ENCODE measurements at regions not wholly inside any gene's neighbourhood (a gene's known extent, or its start where the extent isn't known, plus 50 kb on each side); places are given as distances from the start of the nearest gene placed in this dataset.

DNA sequence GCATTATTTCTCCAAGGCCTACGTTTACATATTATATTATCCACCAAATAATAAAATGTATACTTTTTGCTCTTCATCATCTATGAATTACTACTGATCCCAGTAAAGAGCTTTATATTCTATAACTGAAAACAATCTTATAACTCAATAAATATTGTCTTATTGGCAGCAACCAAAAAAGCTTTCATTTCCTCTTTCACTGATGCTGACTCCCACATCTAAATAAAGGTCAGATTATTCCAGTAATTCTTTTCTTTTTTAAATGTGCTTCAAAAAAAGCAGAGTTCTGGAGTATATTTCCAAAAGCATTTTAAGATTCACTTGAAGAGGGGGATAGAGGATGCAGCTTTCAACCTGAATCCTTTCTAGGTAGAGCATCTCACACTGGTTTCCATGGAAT lies 75.3 kb upstream of the NR4A3 start:
- Histone ChIP-seq H3K4me1 (ENCODE audit: control insufficient read depth in 3 of 3, insufficient read depth in 3 of 3, low read length in 3 of 3) (peaks cover 0 to 2% (median 0%) of the 10 kb centered on the region in 3 donors), H3K4me3 (ENCODE audit: low read length in 3 of 3) (no peak overlapping the region), H3K36me3 (ENCODE audit: control insufficient read depth in 3 of 3, insufficient read depth in 3 of 3, low read length in 3 of 3) (no peaks in the 10 kb centered on the region), H3K27ac (ENCODE audit: low read depth, low read length) (no peak overlapping the region), H3K27me3 (ENCODE audit: control insufficient read depth in 3 of 3, insufficient read depth in 3 of 3, low read length in 3 of 3) (peaks cover 0 to 2% (median 0%) of the 10 kb centered on the region in 3 donors), H3K9ac (ENCODE audit: low read depth in 1 of 3, low read length in 3 of 3) (no peak overlapping the region), H3K9me3 (ENCODE audit: control insufficient read depth in 3 of 3, low read length in 3 of 3) (no peaks in the 10 kb centered on the region)

GRCh38 chr9:99748266-99748665 lies 73.4 kb upstream of the NR4A3 start:
- peaks cover 0 to 2% (median 0%) of the 10 kb centered on the region in 3 donors for H3K27me3 ChIP-seq (ENCODE audit: control insufficient read depth in 3 of 3, insufficient read depth in 3 of 3, low read length in 3 of 3)
- peaks cover 0 to 2% (median 0%) of the 10 kb centered on the region in 3 donors for H3K4me1 ChIP-seq (ENCODE audit: control insufficient read depth in 3 of 3, insufficient read depth in 3 of 3, low read length in 3 of 3)
- no peak overlapping the region for H3K4me3 ChIP-seq (ENCODE audit: low read length in 3 of 3)
- H3K27ac ChIP-seq (ENCODE audit: low read depth, low read length) = no peak overlapping the region
- H3K9ac ChIP-seq (ENCODE audit: low read depth in 1 of 3, low read length in 3 of 3) = no peak overlapping the region
- H3K9me3 ChIP-seq (ENCODE audit: control insufficient read depth in 3 of 3, low read length in 3 of 3) = no peaks in the 10 kb centered on the region
- no peaks in the 10 kb centered on the region for H3K36me3 ChIP-seq (ENCODE audit: control insufficient read depth in 3 of 3, insufficient read depth in 3 of 3, low read length in 3 of 3)

DNA sequence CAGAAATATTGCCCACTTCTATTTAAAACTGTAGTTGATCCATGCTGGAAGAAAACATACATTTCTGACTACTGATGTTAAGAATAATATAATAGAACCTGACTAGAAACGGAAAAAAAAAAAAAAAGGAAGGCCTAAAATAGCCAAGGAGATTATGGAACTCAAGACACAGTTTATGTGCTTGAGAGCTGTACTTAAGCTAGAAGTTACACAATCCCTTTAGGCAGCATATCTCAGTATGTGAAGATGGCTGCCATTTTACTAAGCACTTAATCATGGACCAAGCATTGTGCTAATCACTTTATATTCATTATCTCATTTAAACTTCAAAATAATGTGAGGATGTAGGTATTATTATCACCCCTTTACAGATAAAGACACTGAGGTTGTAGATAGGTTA lies 73.0 kb upstream of the NR4A3 start:
- Histone ChIP-seq H3K27ac (ENCODE audit: low read depth, low read length) (no peak overlapping the region), H3K27me3 (ENCODE audit: control insufficient read depth in 3 of 3, insufficient read depth in 3 of 3, low read length in 3 of 3) (peaks cover 0 to 2% (median 0%) of the 10 kb centered on the region in 3 donors), H3K9me3 (ENCODE audit: control insufficient read depth in 3 of 3, low read length in 3 of 3) (no peaks in the 10 kb centered on the region), H3K4me1 (ENCODE audit: control insufficient read depth in 3 of 3, insufficient read depth in 3 of 3, low read length in 3 of 3) (peaks cover 0 to 2% (median 0%) of the 10 kb centered on the region in 3 donors), H3K9ac (ENCODE audit: low read depth in 1 of 3, low read length in 3 of 3) (no peak overlapping the region), H3K36me3 (ENCODE audit: control insufficient read depth in 3 of 3, insufficient read depth in 3 of 3, low read length in 3 of 3) (no peaks in the 10 kb centered on the region), H3K4me3 (ENCODE audit: low read length in 3 of 3) (no peak overlapping the region)

GRCh38 chr9:99749641-99750040 lies 72.0 kb upstream of the NR4A3 start:
- no peak overlapping the region for H3K4me3 ChIP-seq (ENCODE audit: low read length in 3 of 3)
- H3K27me3 ChIP-seq (ENCODE audit: control insufficient read depth in 3 of 3, insufficient read depth in 3 of 3, low read length in 3 of 3) = no peaks in the 10 kb centered on the region
- no peaks in the 10 kb centered on the region for H3K9me3 ChIP-seq (ENCODE audit: control insufficient read depth in 3 of 3, low read length in 3 of 3)
- H3K36me3 ChIP-seq (ENCODE audit: control insufficient read depth in 3 of 3, insufficient read depth in 3 of 3, low read length in 3 of 3) = no peaks in the 10 kb centered on the region
- no peak overlapping the region for H3K27ac ChIP-seq (ENCODE audit: low read depth, low read length)
- H3K9ac ChIP-seq (ENCODE audit: low read depth in 1 of 3, low read length in 3 of 3) = no peak overlapping the region
- H3K4me1 ChIP-seq (ENCODE audit: control insufficient read depth in 3 of 3, insufficient read depth in 3 of 3, low read length in 3 of 3) = peaks cover 0 to 2% (median 0%) of the 10 kb centered on the region in 3 donors

DNA sequence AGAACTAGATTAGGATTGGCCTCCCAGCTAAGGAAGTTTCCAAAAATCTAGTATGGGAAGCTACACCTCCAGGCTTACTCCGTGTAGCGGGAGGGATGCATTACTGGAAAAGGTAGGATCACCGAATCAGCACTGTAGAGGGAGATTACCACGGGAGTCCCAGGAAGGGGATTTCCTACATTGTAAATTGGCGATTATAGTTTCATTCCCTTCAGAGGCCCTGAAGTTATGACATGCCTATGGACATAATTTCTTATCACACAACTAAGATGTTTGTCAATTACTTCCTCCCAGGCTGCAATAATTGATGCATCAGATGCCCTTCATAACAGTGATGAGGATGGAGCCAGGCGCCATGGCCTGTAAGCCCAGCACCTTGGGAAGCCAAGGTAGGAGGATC lies 71.2 kb upstream of the NR4A3 start:
- H3K27me3 ChIP-seq (ENCODE audit: control insufficient read depth in 3 of 3, insufficient read depth in 3 of 3, low read length in 3 of 3) = no peaks in the 10 kb centered on the region
- H3K9me3 ChIP-seq (ENCODE audit: control insufficient read depth in 3 of 3, low read length in 3 of 3) = no peaks in the 10 kb centered on the region
- no peak overlapping the region for H3K9ac ChIP-seq (ENCODE audit: low read depth in 1 of 3, low read length in 3 of 3)
- no peak overlapping the region for H3K27ac ChIP-seq (ENCODE audit: low read depth, low read length)
- no peaks in the 10 kb centered on the region for H3K36me3 ChIP-seq (ENCODE audit: control insufficient read depth in 3 of 3, insufficient read depth in 3 of 3, low read length in 3 of 3)
- H3K4me3 ChIP-seq (ENCODE audit: low read length in 3 of 3) = no peak overlapping the region
- H3K4me1 ChIP-seq (ENCODE audit: control insufficient read depth in 3 of 3, insufficient read depth in 3 of 3, low read length in 3 of 3) = peaks cover 0 to 2% (median 0%) of the 10 kb centered on the region in 3 donors

DNA sequence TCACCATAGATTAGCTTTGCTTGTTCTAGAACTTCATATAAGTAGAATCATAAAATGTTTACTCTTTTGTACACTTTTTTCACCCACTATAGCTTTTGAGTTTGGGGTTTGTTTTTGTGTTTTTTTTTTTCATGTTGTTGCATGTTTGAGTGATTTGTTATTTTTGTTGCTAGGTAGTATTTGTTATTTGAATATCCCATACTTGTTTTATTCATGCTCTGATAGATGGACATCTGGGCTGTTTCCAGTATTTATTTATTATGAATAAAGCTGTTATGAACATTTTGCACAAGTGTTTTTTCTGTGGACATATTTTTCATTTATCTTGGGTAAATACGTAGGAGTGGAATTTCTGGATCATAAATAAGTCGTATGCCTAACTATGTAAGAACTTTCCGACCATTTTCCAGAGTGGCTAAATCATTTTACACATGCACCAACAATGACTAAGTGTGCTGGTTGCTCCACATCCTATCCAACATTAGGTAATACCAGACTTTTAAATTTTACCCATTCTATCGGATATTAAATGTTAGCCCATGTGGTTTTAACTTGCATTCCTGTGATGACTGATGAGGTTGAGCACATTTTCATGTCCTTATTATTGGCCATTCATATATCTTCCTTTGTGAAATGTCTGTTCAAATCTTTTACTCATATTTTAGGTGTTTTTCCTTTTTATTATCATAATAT lies 69.1 kb upstream of the NR4A3 start:
- no peak overlapping the region for H3K4me3 ChIP-seq (ENCODE audit: low read length in 3 of 3)
- no peaks in the 10 kb centered on the region for H3K9me3 ChIP-seq (ENCODE audit: control insufficient read depth in 3 of 3, low read length in 3 of 3)
- H3K27ac ChIP-seq (ENCODE audit: low read depth, low read length) = no peak overlapping the region
- no peaks in the 10 kb centered on the region for H3K36me3 ChIP-seq (ENCODE audit: control insufficient read depth in 3 of 3, insufficient read depth in 3 of 3, low read length in 3 of 3)
- H3K9ac ChIP-seq (ENCODE audit: low read depth in 1 of 3, low read length in 3 of 3) = no peak overlapping the region
- H3K27me3 ChIP-seq (ENCODE audit: control insufficient read depth in 3 of 3, insufficient read depth in 3 of 3, low read length in 3 of 3) = no peaks in the 10 kb centered on the region
- H3K4me1 ChIP-seq (ENCODE audit: control insufficient read depth in 3 of 3, insufficient read depth in 3 of 3, low read length in 3 of 3) = peaks cover 0 to 2% (median 0%) of the 10 kb centered on the region in 3 donors

- H3K9ac ChIP-seq (ENCODE audit: low read depth in 1 of 3, low read length in 3 of 3) = no peak overlapping the region
- H3K9me3 ChIP-seq (ENCODE audit: control insufficient read depth in 3 of 3, low read length in 3 of 3) = no peaks in the 10 kb centered on the region
- no peaks in the 10 kb centered on the region for H3K36me3 ChIP-seq (ENCODE audit: control insufficient read depth in 3 of 3, insufficient read depth in 3 of 3, low read length in 3 of 3)
- H3K27me3 ChIP-seq (ENCODE audit: control insufficient read depth in 3 of 3, insufficient read depth in 3 of 3, low read length in 3 of 3) = no peaks in the 10 kb centered on the region
- no peak overlapping the region for H3K27ac ChIP-seq (ENCODE audit: low read depth, low read length)
- H3K4me3 ChIP-seq (ENCODE audit: low read length in 3 of 3) = no peak overlapping the region
- peaks cover 0 to 2% (median 0%) of the 10 kb centered on the region in 3 donors for H3K4me1 ChIP-seq (ENCODE audit: control insufficient read depth in 3 of 3, insufficient read depth in 3 of 3, low read length in 3 of 3)
Observed at GRCh38 chr9:99753436-99753835, 68.2 kb upstream of the NR4A3 start.

- Histone ChIP-seq H3K36me3 (ENCODE audit: control insufficient read depth in 3 of 3, insufficient read depth in 3 of 3, low read length in 3 of 3) (no peaks in the 10 kb centered on the region), H3K9me3 (ENCODE audit: control insufficient read depth in 3 of 3, low read length in 3 of 3) (no peaks in the 10 kb centered on the region), H3K27me3 (ENCODE audit: control insufficient read depth in 3 of 3, insufficient read depth in 3 of 3, low read length in 3 of 3) (no peaks in the 10 kb centered on the region), H3K4me3 (ENCODE audit: low read length in 3 of 3) (no peak overlapping the region), H3K27ac (ENCODE audit: low read depth, low read length) (no peak overlapping the region), H3K9ac (ENCODE audit: low read depth in 1 of 3, low read length in 3 of 3) (no peak overlapping the region), H3K4me1 (ENCODE audit: control insufficient read depth in 3 of 3, insufficient read depth in 3 of 3, low read length in 3 of 3) (no peaks in the 10 kb centered on the region)
Observed at GRCh38 chr9:99760421-99760820, 61.3 kb upstream of the NR4A3 start.

DNA sequence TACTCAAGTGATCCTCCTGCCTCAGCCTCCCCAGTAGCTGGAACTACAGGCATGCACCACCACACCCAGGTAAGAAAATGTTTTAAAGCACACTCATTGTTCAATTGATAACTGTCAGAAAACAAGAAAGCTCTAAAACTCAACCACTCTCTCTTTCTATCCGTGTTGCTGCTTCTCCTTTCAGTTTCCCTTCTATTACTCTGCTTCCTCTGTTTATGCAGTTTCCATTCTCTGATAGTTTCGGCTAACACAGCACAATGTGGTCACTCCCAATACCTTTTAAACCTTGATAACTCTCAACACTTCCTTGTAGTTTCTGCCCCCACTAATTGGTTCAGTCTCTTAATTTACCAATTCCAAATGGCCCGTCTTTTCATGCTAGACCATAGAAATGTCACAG lies 59.2 kb upstream of the NR4A3 start:
- H3K9ac ChIP-seq (ENCODE audit: low read depth in 1 of 3, low read length in 3 of 3) = no peak overlapping the region
- no peak overlapping the region for H3K27ac ChIP-seq (ENCODE audit: low read depth, low read length)
- H3K27me3 ChIP-seq (ENCODE audit: control insufficient read depth in 3 of 3, insufficient read depth in 3 of 3, low read length in 3 of 3) = no peaks in the 10 kb centered on the region
- H3K4me3 ChIP-seq (ENCODE audit: low read length in 3 of 3) = no peak overlapping the region
- no peaks in the 10 kb centered on the region for H3K4me1 ChIP-seq (ENCODE audit: control insufficient read depth in 3 of 3, insufficient read depth in 3 of 3, low read length in 3 of 3)
- no peaks in the 10 kb centered on the region for H3K36me3 ChIP-seq (ENCODE audit: control insufficient read depth in 3 of 3, insufficient read depth in 3 of 3, low read length in 3 of 3)
- H3K9me3 ChIP-seq (ENCODE audit: control insufficient read depth in 3 of 3, low read length in 3 of 3) = no peaks in the 10 kb centered on the region

Data from skeletal muscle tissue (tissue), 3 donors.